HEK293 (cell line): ENCODE measurements at regions not wholly inside any gene's neighbourhood (a gene's known extent, or its start where the extent isn't known, plus 50 kb on each side); places are given as distances from the start of the nearest gene placed in this dataset.

ENCODE experiments used
- CTCF ChIA-PET: fragments of 350-600 bp; formaldehyde crosslinking; extraction: SDS; loops from one replicate; lab custom pipeline; 2021; ENCODE audit warnings: antibody characterized with exemption; lab: Yijun Ruan, JAX
- POLR2A ChIA-PET: fragments of 300-600 bp; formaldehyde crosslinking; extraction: SDS; loops from one replicate; lab custom pipeline; 2020; ENCODE audit warnings: antibody characterized with exemption, inconsistent platforms; lab: Yijun Ruan, JAX
- H3K27ac ChIP-seq: fragments of 200-500 bp; sonication (Bioruptor generic); 2 replicates; pipeline ENCODE4 v1.5.1; 2014; ENCODE audit warnings: low read depth, low read length, control low read depth, inconsistent platforms; ENCODE audit errors: extremely low read depth
- H3K36me3 ChIP-seq, 2 experiments: fragments of 200-500 bp in 1 of 2; sonication (Bioruptor generic) in 1 of 2; 1 replicate in 1 of 2; 2 replicates in 1 of 2; pipeline ENCODE4 v1.5.1; 2014 to 2017; ENCODE audit warnings: inconsistent platforms in 2 of 2, low read length in 2 of 2; ENCODE audit not compliant: control insufficient read depth in 2 of 2, insufficient read depth in 1 of 2
- H3K4me1 ChIP-seq: fragments of 200-500 bp; sonication (Bioruptor generic); 2 replicates; pipeline ENCODE4 v1.5.1; 2014; ENCODE audit warnings: mild to moderate bottlenecking, low read length, inconsistent platforms; ENCODE audit not compliant: control insufficient read depth, insufficient read depth
- H3K4me3 ChIP-seq: 2 replicates; pipeline ENCODE4 v1.5.1; 2011; ENCODE audit warnings: low read depth, mild to moderate bottlenecking, control low read depth, low read length, moderate library complexity
- H3K9me3 ChIP-seq: fragments of 200-500 bp; sonication (Bioruptor generic); 2 replicates; pipeline ENCODE4 v1.5.1; 2014; ENCODE audit warnings: low read depth, low read length, inconsistent platforms; ENCODE audit not compliant: control insufficient read depth, insufficient read depth
- EGR2 ChIP-seq: fragments of 450-650 bp; formaldehyde crosslinking; IDR thresholded peaks from 2 replicates; pipeline ENCODE4 v1.5.1; 2016; ENCODE audit warnings: low read depth, missing biosample characterization, missing genetic modification characterization
- GLI2 ChIP-seq: fragments of 450-650 bp; formaldehyde crosslinking; IDR thresholded peaks from 2 replicates; pipeline ENCODE4; 2017; ENCODE audit warnings: missing biosample characterization, missing genetic modification characterization, low read depth, borderline replicate concordance
- GLIS2 ChIP-seq: fragments of 450-650 bp; formaldehyde crosslinking; IDR thresholded peaks from 2 replicates; pipeline ENCODE4 v1.5.1; 2016; ENCODE audit warnings: missing biosample characterization, missing genetic modification characterization
- KLF10 ChIP-seq: fragments of 450-650 bp; IDR thresholded peaks from 2 replicates; pipeline ENCODE4 v1.5.1; 2018; ENCODE audit warnings: missing biosample characterization, mild to moderate bottlenecking, missing genetic modification characterization
- KLF9 ChIP-seq: fragments of 450-650 bp; formaldehyde crosslinking; IDR thresholded peaks from 2 replicates; pipeline ENCODE4 v1.5.1; 2016; ENCODE audit warnings: missing biosample characterization, missing genetic modification characterization, low read depth
- SP3 ChIP-seq: fragments of 450-650 bp; formaldehyde crosslinking; IDR thresholded peaks from 2 replicates; pipeline ENCODE4 v1.5.1; 2016; ENCODE audit warnings: missing biosample characterization, missing genetic modification characterization
- ZBTB48 ChIP-seq: fragments of 450-650 bp; formaldehyde crosslinking; IDR thresholded peaks from 2 replicates; pipeline ENCODE4 v1.5.1; 2016; ENCODE audit warnings: missing biosample characterization, missing genetic modification characterization
- ZNF174 ChIP-seq: fragments of 450-650 bp; formaldehyde crosslinking; IDR thresholded peaks from 2 replicates; pipeline ENCODE4 v1.5.0; 2017; ENCODE audit warnings: missing biosample characterization, mild to moderate bottlenecking, missing genetic modification characterization
- ZNF350 ChIP-seq: fragments of 450-650 bp; formaldehyde crosslinking; IDR thresholded peaks from 2 replicates; pipeline ENCODE4 v1.5.0; 2017; ENCODE audit warnings: missing biosample characterization, mild to moderate bottlenecking, missing genetic modification characterization
- ZNF354C ChIP-seq: fragments of 450-650 bp; formaldehyde crosslinking; IDR thresholded peaks from 2 replicates; pipeline ENCODE4 v1.5.1; 2016; ENCODE audit warnings: missing biosample characterization, missing genetic modification characterization, low read depth, borderline replicate concordance
- ZNF404 ChIP-seq: fragments of 450-650 bp; formaldehyde crosslinking; IDR thresholded peaks from 2 replicates; pipeline ENCODE4 v1.5.1; 2017; ENCODE audit warnings: missing biosample characterization, missing genetic modification characterization
- ZNF423 ChIP-seq: fragments of 450-650 bp; formaldehyde crosslinking; IDR thresholded peaks from 2 replicates; pipeline ENCODE4 v1.5.1; 2016; ENCODE audit warnings: missing biosample characterization, missing genetic modification characterization
- ZNF549 ChIP-seq: fragments of 450-650 bp; IDR thresholded peaks from 2 replicates; pipeline ENCODE4 v1.5.1; 2018; ENCODE audit warnings: missing biosample characterization, missing genetic modification characterization, mild to moderate bottlenecking, inconsistent platforms, moderate library complexity
- ZNF623 ChIP-seq: fragments of 450-650 bp; formaldehyde crosslinking; IDR thresholded peaks from 2 replicates; pipeline ENCODE4 v1.5.1; 2016; ENCODE audit warnings: missing biosample characterization, missing genetic modification characterization
- ZNF76 ChIP-seq: fragments of 450-650 bp; formaldehyde crosslinking; IDR thresholded peaks from 2 replicates; pipeline ENCODE4; 2016; ENCODE audit warnings: low read depth, missing biosample characterization, missing genetic modification characterization, borderline replicate concordance
- ZNF777 ChIP-seq: fragments of 450-650 bp; formaldehyde crosslinking; IDR thresholded peaks from 2 replicates; pipeline ENCODE4 v1.5.1; 2017; ENCODE audit warnings: missing biosample characterization, missing genetic modification characterization, borderline replicate concordance
- ZNF830 ChIP-seq: fragments of 450-650 bp; IDR thresholded peaks from 2 replicates; pipeline ENCODE4 v1.5.0; 2018; ENCODE audit warnings: missing biosample characterization, missing genetic modification characterization, low read depth, mild to moderate bottlenecking, moderate library complexity
- ZSCAN23 ChIP-seq: fragments of 450-650 bp; formaldehyde crosslinking; IDR thresholded peaks from 2 replicates; pipeline ENCODE4 v1.5.1; 2016; ENCODE audit warnings: missing biosample characterization, missing genetic modification characterization
- ZSCAN30 ChIP-seq: fragments of 450-650 bp; IDR thresholded peaks from 2 replicates; pipeline ENCODE4 v1.5.1; 2018; ENCODE audit warnings: missing biosample characterization, mild to moderate bottlenecking, missing genetic modification characterization, moderate library complexity
- TF ChIP-seq, protein P1 (sequence below): fragments of 450-650 bp; formaldehyde crosslinking; IDR thresholded peaks from 2 replicates; pipeline ENCODE4 v1.5.1; 2016; ENCODE audit warnings: missing biosample characterization, missing genetic modification characterization
- TF ChIP-seq, protein P2 (sequence below): fragments of 450-650 bp; formaldehyde crosslinking; IDR thresholded peaks from 2 replicates; pipeline ENCODE4 v1.5.1; 2016; ENCODE audit warnings: missing biosample characterization, missing genetic modification characterization
- TF ChIP-seq, protein P3 (sequence below): fragments of 450-650 bp; formaldehyde crosslinking; IDR thresholded peaks from 2 replicates; pipeline ENCODE4 v1.5.1; 2016; ENCODE audit warnings: missing biosample characterization, missing genetic modification characterization
- TF ChIP-seq, protein P4 (sequence below): fragments of 450-650 bp; formaldehyde crosslinking; IDR thresholded peaks from 2 replicates; pipeline ENCODE4 v1.5.1; 2017; ENCODE audit warnings: missing biosample characterization, missing genetic modification characterization
- TF ChIP-seq, protein P5 (sequence below): fragments of 450-650 bp; formaldehyde crosslinking; IDR thresholded peaks from 2 replicates; pipeline ENCODE4 v1.5.1; 2016; ENCODE audit warnings: missing biosample characterization, missing genetic modification characterization, borderline replicate concordance
- TF ChIP-seq, protein P6 (sequence below): fragments of 450-650 bp; formaldehyde crosslinking; IDR thresholded peaks from 2 replicates; pipeline ENCODE4 v1.5.1; 2016; ENCODE audit warnings: missing biosample characterization, missing genetic modification characterization, low read depth
- TF ChIP-seq, protein P7 (sequence below): fragments of 450-650 bp; formaldehyde crosslinking; IDR thresholded peaks from 2 replicates; pipeline ENCODE4 v1.5.1; 2017; ENCODE audit warnings: missing biosample characterization, mild to moderate bottlenecking, missing genetic modification characterization, moderate library complexity

DNA sequence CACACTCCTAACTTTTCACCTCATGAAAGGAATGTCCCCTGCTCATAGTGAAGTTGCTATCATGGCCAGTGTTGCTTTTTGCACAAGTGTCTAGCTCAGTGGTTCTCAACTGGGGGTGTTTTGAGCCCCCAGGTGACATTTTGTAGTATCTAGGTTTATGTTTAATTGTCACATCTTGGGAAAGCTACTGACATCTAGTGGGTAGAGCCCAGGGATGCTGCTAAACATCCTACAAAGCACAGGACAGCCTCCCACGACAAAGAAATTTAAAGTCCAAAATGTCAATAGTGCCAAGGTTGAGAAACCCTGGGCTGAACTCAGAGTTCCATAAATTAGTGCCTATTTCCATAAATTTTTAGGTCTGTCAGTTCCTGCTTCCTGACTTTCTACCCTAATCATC lies 70.7 kb upstream of the HCCS start:
- no peak overlapping the region for H3K4me3 ChIP-seq
- TF ChIP-seq, protein P1, sequence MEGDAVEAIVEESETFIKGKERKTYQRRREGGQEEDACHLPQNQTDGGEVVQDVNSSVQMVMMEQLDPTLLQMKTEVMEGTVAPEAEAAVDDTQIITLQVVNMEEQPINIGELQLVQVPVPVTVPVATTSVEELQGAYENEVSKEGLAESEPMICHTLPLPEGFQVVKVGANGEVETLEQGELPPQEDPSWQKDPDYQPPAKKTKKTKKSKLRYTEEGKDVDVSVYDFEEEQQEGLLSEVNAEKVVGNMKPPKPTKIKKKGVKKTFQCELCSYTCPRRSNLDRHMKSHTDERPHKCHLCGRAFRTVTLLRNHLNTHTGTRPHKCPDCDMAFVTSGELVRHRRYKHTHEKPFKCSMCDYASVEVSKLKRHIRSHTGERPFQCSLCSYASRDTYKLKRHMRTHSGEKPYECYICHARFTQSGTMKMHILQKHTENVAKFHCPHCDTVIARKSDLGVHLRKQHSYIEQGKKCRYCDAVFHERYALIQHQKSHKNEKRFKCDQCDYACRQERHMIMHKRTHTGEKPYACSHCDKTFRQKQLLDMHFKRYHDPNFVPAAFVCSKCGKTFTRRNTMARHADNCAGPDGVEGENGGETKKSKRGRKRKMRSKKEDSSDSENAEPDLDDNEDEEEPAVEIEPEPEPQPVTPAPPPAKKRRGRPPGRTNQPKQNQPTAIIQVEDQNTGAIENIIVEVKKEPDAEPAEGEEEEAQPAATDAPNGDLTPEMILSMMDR, result no peak
- TF ChIP-seq SP3, result no peak
- no peak for TF ChIP-seq ZSCAN30 (tag by site-specific recombination)
- TF ChIP-seq, protein P2, sequence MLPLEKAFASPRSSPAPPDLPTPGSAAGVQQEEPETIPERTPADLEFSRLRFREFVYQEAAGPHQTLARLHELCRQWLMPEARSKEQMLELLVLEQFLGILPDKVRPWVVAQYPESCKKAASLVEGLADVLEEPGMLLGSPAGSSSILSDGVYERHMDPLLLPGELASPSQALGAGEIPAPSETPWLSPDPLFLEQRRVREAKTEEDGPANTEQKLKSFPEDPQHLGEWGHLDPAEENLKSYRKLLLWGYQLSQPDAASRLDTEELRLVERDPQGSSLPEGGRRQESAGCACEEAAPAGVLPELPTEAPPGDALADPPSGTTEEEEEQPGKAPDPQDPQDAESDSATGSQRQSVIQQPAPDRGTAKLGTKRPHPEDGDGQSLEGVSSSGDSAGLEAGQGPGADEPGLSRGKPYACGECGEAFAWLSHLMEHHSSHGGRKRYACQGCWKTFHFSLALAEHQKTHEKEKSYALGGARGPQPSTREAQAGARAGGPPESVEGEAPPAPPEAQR, result no peak
- no peak for TF ChIP-seq ZNF350 (tag by site-specific recombination)
- no peak for TF ChIP-seq KLF9 (tag by site-specific recombination)
- no peak for TF ChIP-seq ZNF423 (tag by site-specific recombination)
- TF ChIP-seq ZNF623, result no peak
- no peak for TF ChIP-seq ZNF404 (tag by site-specific recombination)
- no peak for TF ChIP-seq GLI2
- no peak for TF ChIP-seq ZNF777
- TF ChIP-seq, protein P3, sequence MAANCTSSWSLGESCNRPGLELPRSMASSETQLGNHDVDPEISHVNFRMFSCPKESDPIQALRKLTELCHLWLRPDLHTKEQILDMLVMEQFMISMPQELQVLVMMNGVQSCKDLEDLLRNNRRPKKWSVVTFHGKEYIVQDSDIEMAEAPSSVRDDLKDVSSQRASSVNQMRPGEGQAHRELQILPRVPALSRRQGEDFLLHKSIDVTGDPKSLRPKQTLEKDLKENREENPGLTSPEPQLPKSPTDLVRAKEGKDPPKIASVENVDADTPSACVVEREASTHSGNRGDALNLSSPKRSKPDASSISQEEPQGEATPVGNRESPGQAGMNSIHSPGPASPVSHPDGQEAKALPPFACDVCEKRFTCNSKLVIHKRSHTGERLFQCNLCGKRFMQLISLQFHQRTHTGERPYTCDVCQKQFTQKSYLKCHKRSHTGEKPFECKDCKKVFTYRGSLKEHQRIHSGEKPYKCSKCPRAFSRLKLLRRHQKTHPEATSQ (tag by site-specific recombination), result no peak
- TF ChIP-seq ZNF76 (tag by site-specific recombination), result no peak
- no peak for TF ChIP-seq ZNF174 (tag by site-specific recombination)
- TF ChIP-seq, protein P4, sequence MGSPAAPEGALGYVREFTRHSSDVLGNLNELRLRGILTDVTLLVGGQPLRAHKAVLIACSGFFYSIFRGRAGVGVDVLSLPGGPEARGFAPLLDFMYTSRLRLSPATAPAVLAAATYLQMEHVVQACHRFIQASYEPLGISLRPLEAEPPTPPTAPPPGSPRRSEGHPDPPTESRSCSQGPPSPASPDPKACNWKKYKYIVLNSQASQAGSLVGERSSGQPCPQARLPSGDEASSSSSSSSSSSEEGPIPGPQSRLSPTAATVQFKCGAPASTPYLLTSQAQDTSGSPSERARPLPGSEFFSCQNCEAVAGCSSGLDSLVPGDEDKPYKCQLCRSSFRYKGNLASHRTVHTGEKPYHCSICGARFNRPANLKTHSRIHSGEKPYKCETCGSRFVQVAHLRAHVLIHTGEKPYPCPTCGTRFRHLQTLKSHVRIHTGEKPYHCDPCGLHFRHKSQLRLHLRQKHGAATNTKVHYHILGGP (tag by site-specific recombination), result no peak
- TF ChIP-seq GLIS2 (tag by site-specific recombination), result no peak
- no peak for TF ChIP-seq ZBTB48
- no peak for TF ChIP-seq ZSCAN23 (tag by site-specific recombination)
- H3K4me1 ChIP-seq, result no peaks in the 10 kb centered on the region
- CTCF ChIA-PET, result interaction anchor here (0.5 kb wide), 1 partner anchor 1415 kb away, joined by 5 read pairs; no protein-coding TSS in a partner anchor
- POLR2A ChIA-PET, result no interaction called here
- H3K27ac ChIP-seq, result no peak overlapping the region
- no peaks in the 10 kb centered on the region for H3K9me3 ChIP-seq
- H3K36me3 ChIP-seq, result no peaks in the 10 kb centered on the region

DNA sequence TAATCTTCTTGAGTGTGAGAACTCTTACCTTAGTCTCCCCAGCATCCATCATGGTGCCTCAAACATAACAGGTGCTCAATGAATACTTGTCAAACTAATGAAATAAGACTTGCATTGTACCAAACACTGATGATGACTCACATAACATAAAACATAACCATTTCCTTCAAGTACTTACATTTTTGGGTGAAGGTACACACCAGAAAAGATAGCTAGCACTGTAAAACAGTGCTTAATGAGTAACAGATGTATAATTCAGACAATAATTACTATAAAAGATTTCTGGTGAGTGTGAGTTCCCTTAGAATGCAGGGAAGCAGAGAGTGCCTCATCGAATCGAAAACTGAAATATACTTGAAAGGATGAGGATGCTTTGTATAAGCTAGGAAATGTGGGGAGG lies 70.1 kb upstream of the HCCS start:
- Histone ChIP-seq H3K4me1 (no peaks in the 10 kb centered on the region), H3K27ac (no peak overlapping the region), H3K4me3 (no peak overlapping the region), H3K36me3 (no peaks in the 10 kb centered on the region), H3K9me3 (no peaks in the 10 kb centered on the region)
- POLR2A ChIA-PET, result no interaction called here
- CTCF ChIA-PET, result interaction anchor here (1.2 kb wide), 1 partner anchor 60 kb away, joined by 3 read pairs; no protein-coding TSS in a partner anchor
- TF ChIP-seq ZNF354C (tag by site-specific recombination) (no peak), EGR2 (tag by site-specific recombination) (no peak), ZNF549 (no peak), KLF10 (tag by site-specific recombination) (no peak), ZNF830 (no peak)
- TF ChIP-seq, protein P5, sequence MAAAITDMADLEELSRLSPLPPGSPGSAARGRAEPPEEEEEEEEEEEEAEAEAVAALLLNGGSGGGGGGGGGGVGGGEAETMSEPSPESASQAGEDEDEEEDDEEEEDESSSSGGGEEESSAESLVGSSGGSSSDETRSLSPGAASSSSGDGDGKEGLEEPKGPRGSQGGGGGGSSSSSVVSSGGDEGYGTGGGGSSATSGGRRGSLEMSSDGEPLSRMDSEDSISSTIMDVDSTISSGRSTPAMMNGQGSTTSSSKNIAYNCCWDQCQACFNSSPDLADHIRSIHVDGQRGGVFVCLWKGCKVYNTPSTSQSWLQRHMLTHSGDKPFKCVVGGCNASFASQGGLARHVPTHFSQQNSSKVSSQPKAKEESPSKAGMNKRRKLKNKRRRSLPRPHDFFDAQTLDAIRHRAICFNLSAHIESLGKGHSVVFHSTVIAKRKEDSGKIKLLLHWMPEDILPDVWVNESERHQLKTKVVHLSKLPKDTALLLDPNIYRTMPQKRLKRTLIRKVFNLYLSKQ (tag by site-specific recombination), result no peak
- TF ChIP-seq, protein P6, sequence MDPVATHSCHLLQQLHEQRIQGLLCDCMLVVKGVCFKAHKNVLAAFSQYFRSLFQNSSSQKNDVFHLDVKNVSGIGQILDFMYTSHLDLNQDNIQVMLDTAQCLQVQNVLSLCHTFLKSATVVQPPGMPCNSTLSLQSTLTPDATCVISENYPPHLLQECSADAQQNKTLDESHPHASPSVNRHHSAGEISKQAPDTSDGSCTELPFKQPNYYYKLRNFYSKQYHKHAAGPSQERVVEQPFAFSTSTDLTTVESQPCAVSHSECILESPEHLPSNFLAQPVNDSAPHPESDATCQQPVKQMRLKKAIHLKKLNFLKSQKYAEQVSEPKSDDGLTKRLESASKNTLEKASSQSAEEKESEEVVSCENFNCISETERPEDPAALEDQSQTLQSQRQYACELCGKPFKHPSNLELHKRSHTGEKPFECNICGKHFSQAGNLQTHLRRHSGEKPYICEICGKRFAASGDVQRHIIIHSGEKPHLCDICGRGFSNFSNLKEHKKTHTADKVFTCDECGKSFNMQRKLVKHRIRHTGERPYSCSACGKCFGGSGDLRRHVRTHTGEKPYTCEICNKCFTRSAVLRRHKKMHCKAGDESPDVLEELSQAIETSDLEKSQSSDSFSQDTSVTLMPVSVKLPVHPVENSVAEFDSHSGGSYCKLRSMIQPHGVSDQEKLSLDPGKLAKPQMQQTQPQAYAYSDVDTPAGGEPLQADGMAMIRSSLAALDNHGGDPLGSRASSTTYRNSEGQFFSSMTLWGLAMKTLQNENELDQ (tag by site-specific recombination), result no peak
- TF ChIP-seq, protein P7, sequence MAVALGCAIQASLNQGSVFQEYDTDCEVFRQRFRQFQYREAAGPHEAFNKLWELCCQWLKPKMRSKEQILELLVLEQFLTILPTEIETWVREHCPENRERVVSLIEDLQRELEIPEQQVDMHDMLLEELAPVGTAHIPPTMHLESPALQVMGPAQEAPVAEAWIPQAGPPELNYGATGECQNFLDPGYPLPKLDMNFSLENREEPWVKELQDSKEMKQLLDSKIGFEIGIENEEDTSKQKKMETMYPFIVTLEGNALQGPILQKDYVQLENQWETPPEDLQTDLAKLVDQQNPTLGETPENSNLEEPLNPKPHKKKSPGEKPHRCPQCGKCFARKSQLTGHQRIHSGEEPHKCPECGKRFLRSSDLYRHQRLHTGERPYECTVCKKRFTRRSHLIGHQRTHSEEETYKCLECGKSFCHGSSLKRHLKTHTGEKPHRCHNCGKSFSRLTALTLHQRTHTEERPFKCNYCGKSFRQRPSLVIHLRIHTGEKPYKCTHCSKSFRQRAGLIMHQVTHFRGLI, result no peak
